GM18505 (cell line): ENCODE measurements at regions not wholly inside any gene's neighbourhood (a gene's known extent, or its start where the extent isn't known, plus 50 kb on each side); places are given as distances from the start of the nearest gene placed in this dataset.
"Not testable (repeated sequence)": the region's sequence is repeated elsewhere in the genome, so short reads cannot be mapped to it uniquely, and the experiment has no call there.

Experiments used
- ATAC-seq: cut with Tn5 transposase; IDR thresholded peaks from one replicate; pipeline ENCODE4 v1.9.1; 2021; ENCODE audit not compliant: unreplicated experiment
- POLR2A ChIP-seq: IDR thresholded peaks from 4 replicates; pipeline ENCODE4 v1.6.1; 2011; ENCODE audit warnings: borderline replicate concordance; ENCODE audit not compliant: insufficient read depth, insufficient read length; ENCODE audit errors: extremely low read depth

- no peak for TF ChIP-seq POLR2A
- ATAC-seq: no peak
These were observed 82.7 kb upstream of the TAF11L2 start for GRCh38 chr5:17415321-17415758.

DNA sequence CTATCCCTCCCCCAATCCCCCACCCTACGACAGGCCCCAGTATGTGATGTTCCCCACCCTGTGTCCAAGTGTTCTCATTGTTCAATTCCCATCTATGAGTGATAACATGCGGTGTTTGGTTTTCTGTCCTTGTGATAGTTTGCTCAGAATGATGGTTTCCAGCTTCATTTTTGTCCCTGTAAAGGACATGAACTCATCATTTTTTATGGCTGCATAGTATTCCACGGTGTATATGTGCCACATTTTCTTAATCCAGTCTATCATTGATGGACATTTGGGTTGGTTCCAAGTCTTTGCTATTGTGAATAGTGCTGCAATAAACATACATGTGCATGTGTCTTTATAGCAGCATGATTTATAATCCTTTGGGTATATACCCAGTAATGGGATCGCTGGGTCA, 81.7 kb upstream of the TAF11L2 start:
- ATAC-seq: not testable (repeated sequence)

DNA sequence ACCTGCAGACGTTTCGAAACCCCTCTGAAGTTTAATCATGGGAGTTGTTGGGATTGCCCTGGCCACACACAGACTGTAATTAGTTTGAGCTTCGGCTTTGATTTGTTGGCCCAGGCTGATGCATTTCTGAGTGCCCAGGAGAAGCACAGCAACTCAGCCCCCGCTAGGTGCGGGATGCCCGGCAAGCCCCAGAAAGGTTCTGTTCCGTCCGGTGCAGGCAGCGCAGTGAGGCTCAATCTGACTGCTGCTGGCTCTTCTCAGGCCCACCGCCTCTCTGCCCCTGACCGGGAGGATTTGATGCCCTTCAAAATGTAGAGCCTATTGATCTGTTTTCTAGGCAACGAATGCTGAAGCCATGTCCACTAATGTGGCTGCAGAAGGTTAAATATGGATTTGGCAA, 73.4 kb upstream of the TAF11L2 start:
- ATAC-seq: no peak
- TF ChIP-seq POLR2A: no peak

- no peak for ATAC-seq
- TF ChIP-seq POLR2A: no peak
These were observed 72.5 kb upstream of the TAF11L2 start for GRCh38 chr5:17425385-17426070.

DNA sequence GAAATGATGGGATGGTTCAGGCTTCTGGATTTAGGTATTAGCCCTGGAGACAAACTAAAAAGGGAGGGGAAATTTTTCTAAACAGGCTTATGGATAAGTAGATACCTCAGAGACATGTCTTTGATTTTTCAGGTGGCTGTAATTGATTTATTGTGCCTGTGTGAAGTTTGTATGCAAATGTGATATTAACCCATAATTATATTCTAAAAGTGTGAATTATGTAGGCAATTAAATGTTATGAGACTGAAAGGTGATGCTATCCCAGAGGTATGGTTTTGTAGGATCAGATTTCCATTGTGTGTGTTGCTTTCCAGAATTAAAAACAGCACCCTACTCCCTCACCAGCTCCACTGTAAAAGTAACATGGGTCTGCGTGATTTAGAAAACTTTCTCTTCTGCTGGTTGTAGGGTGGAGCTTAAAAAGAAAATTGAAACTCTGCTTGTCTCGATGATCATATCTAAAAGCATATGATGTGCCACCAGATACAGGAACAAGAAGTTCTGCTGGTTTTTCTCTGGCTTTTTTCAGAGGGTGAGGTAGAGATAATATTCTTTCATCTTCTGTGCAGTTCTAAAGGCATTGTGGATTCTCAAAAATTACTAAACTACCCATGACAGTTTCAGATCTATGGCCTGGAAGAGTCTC, 71.8 kb upstream of the TAF11L2 start:
- peak; percentile 83 for ATAC-seq
- TF ChIP-seq POLR2A: no peak

DNA sequence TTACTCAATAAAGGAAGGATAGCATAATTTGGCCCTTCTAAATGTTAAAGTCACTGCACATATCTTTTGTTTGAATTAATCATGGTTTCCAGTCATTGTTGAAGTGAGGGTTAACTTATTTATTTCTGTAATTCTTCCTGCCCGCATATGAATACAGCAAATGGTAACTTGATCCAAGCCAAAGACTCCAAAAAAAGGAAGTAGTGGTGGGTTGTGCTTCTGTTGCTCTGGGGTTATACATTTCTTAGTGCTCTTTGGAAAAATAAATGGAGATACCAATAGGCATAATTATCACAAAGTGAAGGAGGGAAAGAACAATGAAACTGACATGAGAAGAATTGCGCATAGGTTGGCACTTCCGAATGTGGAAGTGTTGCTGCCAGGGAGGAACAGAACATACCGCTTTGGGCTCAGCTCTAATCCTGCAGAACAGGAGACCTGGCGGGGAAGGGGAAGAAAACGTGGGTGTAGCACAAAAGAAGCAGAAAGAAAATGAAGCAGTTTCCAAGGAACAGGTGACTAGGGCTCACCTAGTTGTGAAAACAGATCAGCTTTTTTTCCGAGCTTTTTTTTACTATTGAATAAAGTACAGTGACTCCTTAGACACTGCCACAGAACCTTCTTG, 69.7 kb upstream of the TAF11L2 start:
- TF ChIP-seq POLR2A: no peak
- no peak for ATAC-seq

DNA sequence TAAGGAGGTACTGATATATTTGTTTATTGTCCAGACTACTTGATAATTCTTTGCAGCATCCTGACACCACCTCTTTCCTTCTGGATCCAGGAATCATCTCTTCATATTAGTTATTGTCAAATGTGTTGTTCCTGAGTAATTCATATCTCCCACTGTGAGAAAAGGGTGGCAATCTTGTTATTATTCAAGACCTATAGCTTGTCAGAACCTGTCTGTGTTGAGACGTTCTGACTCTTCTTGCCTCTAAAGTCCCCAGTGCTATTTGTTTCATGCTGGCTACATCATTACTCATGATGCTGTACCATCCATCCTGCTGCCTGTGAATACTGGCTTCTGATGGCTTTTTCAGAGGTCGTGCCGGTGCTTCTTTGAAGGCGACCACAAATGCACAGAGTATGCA, 68.7 kb upstream of the TAF11L2 start:
- TF ChIP-seq POLR2A: no peak
- no peak for ATAC-seq

DNA sequence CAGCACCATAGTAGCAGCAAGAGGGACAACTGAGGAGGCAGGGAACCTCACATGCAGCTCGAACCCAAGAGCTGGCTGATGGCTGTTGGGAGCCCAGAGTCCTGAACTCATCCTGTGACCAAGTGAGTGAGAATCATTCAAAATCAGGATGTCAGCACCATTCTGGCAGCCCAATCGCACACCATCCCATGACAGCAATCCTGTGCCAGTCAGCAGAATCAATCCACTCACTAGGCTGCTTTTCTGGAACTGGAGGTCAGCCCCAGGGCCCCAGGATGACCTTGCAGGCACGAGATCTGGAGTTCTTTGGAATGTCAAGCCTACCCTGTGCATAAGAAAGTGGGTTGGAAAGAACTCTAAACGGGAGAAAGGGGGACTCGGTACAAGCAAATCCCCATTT, 67.8 kb upstream of the TAF11L2 start:
- no peak for ATAC-seq
- no peak for TF ChIP-seq POLR2A

- no peak for ATAC-seq
- TF ChIP-seq POLR2A: no peak
These were observed 66.6 kb upstream of the TAF11L2 start for GRCh38 chr5:17431272-17432050.

DNA sequence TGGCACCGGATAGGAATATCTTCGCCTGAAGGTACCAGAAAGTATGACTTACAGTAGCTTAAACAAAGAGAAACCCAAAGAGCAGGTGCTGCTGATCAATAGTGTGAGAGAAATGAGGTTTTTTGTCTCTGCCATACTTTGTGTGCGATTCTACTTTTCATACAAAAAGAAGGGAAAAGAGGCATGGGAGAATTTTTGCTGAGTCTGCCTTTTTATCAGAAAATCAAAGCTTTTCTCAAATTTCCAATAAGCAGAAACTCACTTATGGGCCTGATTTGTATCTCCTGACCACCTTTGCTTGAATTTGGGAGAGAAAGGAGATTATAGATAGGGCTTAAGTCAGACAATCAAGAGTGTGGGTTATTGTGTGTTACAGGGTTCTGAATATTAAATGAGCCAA, 65.5 kb upstream of the TAF11L2 start:
- no peak for TF ChIP-seq POLR2A
- ATAC-seq: no peak

DNA sequence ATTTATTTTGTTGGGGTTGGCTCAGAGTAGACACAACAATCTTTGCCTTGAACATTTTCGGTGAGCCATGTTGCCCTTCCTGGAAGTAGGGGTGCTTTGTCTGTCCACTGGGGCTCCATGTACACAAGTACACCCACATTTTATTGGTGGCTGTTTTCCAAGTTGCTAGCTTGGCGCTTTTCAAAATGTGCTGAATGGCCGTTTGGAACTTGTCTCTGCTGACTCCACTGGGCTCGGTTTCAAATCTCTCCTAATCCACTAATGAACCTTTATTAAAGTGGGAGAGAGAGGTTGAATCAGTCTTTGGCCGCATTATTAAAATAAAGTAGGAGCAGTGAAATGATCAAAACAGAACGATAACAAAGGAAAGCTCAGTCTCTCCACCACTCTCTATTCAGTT, 64.6 kb upstream of the TAF11L2 start:
- ATAC-seq: no peak
- TF ChIP-seq POLR2A: no peak

DNA sequence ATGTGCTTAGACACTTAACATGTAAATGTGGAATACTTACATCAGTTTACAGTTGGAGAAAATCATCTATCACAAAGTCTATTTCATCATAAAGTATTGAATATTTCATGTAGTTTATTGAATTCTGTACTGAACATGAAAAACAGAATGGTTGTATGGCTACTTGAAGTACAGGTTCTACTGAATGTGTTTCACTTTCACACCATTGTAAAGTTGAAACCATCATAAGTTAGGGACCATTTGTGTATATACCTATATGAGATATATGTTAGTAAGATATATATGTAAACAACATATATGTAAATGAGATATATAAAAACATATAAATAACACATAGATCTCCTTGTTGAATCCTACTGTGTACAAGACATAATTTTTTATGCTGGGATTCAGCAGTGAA, 63.0 kb upstream of the TAF11L2 start:
- ATAC-seq: peak; percentile 48

DNA sequence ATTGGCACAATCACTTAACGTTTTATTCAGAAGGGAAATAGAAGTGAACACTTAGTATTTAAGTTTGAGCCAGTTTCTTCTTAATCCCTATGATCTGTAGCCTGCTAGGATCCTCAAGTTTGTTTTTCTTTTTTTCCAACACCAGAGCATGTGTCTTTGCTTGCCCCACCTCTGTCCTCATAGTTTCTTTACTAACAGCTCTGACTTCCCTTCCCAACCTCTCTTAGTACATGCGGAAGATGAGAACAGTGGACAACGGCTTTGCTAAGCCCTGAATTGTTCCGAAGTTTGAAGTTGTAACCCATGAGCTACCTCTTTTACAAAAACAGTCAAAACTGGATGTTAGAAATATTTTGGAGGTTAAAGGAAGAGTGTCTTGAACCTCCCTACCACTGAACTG, 61.7 kb upstream of the TAF11L2 start:
- peak; percentile 36 for ATAC-seq
- no peak for TF ChIP-seq POLR2A

More for the DNA sequence above, 63.0 kb upstream of the TAF11L2 start:
- no peak for TF ChIP-seq POLR2A
